ENCODE measurements at regions not wholly inside any gene's neighbourhood (a gene's known extent, or its start where the extent isn't known, plus 50 kb on each side); places are given as distances from the start of the nearest gene placed in this dataset.

GRCh38 chr1:83718338-83718737 is 280.6 kb downstream of the TTLL7 start:
- no peak for DNase-seq

GRCh38 chr1:83717785-83718184 is 281.1 kb downstream of the TTLL7 start:
- no peak for DNase-seq

GRCh38 chr1:83716641-83717040 is 282.3 kb downstream of the TTLL7 start:
- no peak for DNase-seq

- DNase-seq, result no peak
These were observed 283.4 kb downstream of the TTLL7 start for GRCh38 chr1:83715550-83715949.

- DNase-seq, result no peak
These were observed 289.3 kb downstream of the TTLL7 start for GRCh38 chr1:83709662-83710061.

GRCh38 chr1:83706354-83706938 is 292.5 kb downstream of the TTLL7 start:
- no peak for DNase-seq

- DNase-seq, result no peak
These were observed 293.8 kb downstream of the TTLL7 start for GRCh38 chr1:83705091-83705490.

- no peak for DNase-seq
These were observed 294.6 kb downstream of the TTLL7 start for GRCh38 chr1:83704350-83704749.

GRCh38 chr1:83702356-83702755 is 296.6 kb downstream of the TTLL7 start:
- no peak for DNase-seq

GRCh38 chr1:83701355-83701754 is 297.6 kb downstream of the TTLL7 start:
- DNase-seq, result no peak

- DNase-seq, result no peak
These were observed 300.3 kb downstream of the TTLL7 start for GRCh38 chr1:83698644-83699043.

GRCh38 chr1:83697961-83698360 is 301.0 kb downstream of the TTLL7 start:
- DNase-seq, result no peak

- no peak for DNase-seq
These were observed 301.7 kb downstream of the TTLL7 start for GRCh38 chr1:83697220-83697619.

GRCh38 chr1:83694449-83694848 is 304.5 kb downstream of the TTLL7 start:
- no peak for DNase-seq

GRCh38 chr1:83693427-83694126 is 305.4 kb downstream of the TTLL7 start:
- DNase-seq, result no peak

GRCh38 chr1:83692524-83693381 is 306.2 kb downstream of the TTLL7 start:
- DNase-seq, result peak in 1 of 2 donors; percentile 3

- no peak for DNase-seq
These were observed 306.9 kb downstream of the TTLL7 start for GRCh38 chr1:83691953-83692500.

- no peak for DNase-seq
These were observed 308.7 kb downstream of the TTLL7 start for GRCh38 chr1:83689921-83690868.

GRCh38 chr1:83682132-83682531 is 316.8 kb downstream of the TTLL7 start:
- DNase-seq, result no peak

GRCh38 chr1:83676106-83676505 is 322.8 kb downstream of the TTLL7 start:
- DNase-seq, result no peak

GRCh38 chr1:83673312-83673711 is 325.6 kb downstream of the TTLL7 start:
- no peak for DNase-seq

GRCh38 chr1:83671586-83671985 is 327.3 kb downstream of the TTLL7 start:
- no peak for DNase-seq
